ENCODE measurements at regions not wholly inside any gene's neighbourhood (a gene's known extent, or its start where the extent isn't known, plus 50 kb on each side); places are given as distances from the start of the nearest gene placed in this dataset.

DNA sequence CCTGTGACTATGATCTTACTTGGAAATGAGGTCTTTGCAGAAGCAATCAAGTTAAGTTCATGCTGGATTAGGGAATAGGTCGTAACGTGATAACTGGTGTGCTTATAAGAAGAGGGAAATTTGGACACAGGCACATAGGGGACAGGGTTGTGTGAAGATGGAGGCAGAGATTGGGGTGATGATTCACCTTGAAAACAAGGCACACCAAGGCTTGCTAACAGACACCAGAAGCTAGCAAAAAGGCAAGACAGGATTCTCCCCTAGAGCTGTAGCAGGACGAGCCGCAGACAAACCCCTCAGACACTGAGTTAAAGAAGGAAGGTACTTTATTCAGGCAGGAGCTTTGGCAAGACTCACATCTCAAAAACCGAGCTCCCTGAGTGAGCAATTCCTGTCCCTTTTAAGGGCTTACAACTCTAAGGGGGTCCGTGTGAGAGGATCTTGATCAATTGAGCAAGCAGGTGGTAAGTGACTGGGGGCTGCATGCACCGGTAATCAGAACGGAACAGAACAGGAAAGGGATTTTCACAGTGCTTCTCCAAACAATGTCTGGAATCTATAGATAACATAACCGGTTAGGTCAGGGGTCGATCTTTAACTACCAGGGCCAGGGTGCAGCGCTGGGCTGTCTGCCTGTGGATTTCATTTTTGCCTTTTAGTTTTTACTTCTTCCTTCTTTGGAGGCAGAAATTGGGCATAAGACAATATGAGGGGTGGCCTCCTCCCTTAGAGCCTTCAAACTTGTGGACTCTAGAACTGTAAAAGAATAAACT is 57.5 kb upstream of the S1PR3 start:
- H3K27ac ChIP-seq (ENCODE audit: low read depth in 2 of 2, low read length in 1 of 2) = no peak overlapping the region
- H3K4me2 ChIP-seq = no peak overlapping the region
- H3K4me3 ChIP-seq (ENCODE audit: low read depth in 2 of 2, low read length in 1 of 2) = no peak overlapping the region
- no peak for DNase-seq
- no peaks in the 10 kb centered on the region for H3K4me1 ChIP-seq (ENCODE audit: control insufficient read depth in 1 of 2, insufficient read depth in 2 of 2, low read depth in 1 of 2, low read length in 1 of 2)
- H4K20me1 ChIP-seq (ENCODE audit: insufficient read depth) = no peaks in the 10 kb centered on the region
- H3K36me3 ChIP-seq (replicated peaks in 1 of 2; ENCODE audit: control insufficient read depth in 1 of 2, insufficient read depth in 2 of 2, low read length in 1 of 2) = no peaks in the 10 kb centered on the region
- H3K27me3 ChIP-seq (ENCODE audit: insufficient read depth) = no peaks in the 10 kb centered on the region
- TF ChIP-seq MEF2A (IDR thresholded peaks at IDR 0.05; ENCODE audit: borderline replicate concordance, low read depth) (no peak), RXRA (IDR thresholded peaks at IDR 0.05; ENCODE audit: borderline replicate concordance, low read depth) (no peak), JUND (IDR thresholded peaks at IDR 0.05) (no peak)
- 65% methylated on average over 11 of the region's 11 CpGs for WGBS (ENCODE audit: low lambda C conversion rate)
- no peaks in the 10 kb centered on the region for H3F3A ChIP-seq (replicated peaks; ENCODE audit: insufficient read depth)
- no peaks in the 10 kb centered on the region; the same call in 1 of the 2 replicates for H3K9me3 ChIP-seq
- POLR2A ChIA-PET = no interaction called here
- no peak overlapping the region for H2AFZ ChIP-seq (ENCODE audit: low read depth)
- no peak overlapping the region for H3K9ac ChIP-seq
- CTCF ChIA-PET = interaction anchor here (1.3 kb wide), 1 partner anchor 13 kb away, joined by 4 read pairs; no protein-coding TSS in a partner anchor
- H3K9me2 ChIP-seq = no peaks in the 10 kb centered on the region
- H3K79me2 ChIP-seq (ENCODE audit: insufficient read depth) = no peaks in the 10 kb centered on the region

DNA sequence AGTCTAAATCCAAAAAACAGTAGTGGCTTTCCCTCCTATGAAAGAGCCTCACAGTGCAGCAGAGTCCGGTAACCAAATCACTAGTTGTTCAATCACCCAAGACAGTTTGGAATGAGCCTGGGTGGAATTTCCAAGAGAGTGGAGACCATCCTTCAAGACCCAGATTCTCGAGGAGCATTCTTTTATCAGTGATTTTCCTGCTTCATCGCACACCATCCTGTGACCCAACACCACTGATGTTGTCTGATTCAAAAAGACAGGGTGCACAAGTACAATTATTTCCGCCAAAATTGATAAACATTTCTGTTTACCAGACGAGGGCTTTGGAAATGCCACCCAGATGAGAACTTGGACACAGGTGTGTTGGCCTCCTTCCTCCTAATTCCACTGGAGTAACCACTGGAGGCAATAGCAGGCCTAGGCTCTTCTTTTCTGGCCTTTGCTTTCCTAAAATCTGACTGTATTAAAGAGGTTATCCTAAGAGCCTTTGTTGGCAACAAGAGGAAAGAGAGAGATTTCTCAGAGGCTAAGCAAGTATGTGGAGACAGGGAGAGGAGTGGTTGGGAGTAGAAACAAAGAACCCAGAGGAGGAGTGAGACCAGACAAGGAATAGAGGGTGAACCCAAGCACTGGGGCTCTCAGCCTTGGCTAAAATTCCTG is 56.3 kb upstream of the S1PR3 start:
- POLR2A ChIA-PET = no interaction called here

DNA sequence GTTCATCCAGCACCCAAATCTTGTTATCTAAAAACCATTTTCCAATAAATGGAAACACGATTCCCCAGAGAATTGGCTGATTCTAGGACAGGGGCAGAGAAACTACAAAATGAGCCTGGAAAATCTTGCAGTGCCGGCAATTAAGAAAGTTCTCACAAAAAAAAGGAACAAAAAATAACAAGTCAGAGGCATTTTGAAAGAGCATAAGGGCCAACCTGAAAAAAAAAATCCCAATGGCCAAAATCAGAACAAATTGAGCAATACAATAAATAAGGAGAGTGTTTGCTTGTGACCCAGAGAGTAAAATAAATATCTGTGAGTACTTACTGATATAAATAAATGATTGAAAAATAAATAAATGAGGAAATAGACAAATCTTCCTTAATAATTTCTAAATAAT is 55.1 kb upstream of the S1PR3 start:
- Histone ChIP-seq H3K9me2 (no peaks in the 10 kb centered on the region), H3K27me3 (ENCODE audit: insufficient read depth) (no peaks in the 10 kb centered on the region), H3K36me3 (replicated peaks in 1 of 2; ENCODE audit: control insufficient read depth in 1 of 2, insufficient read depth in 2 of 2, low read length in 1 of 2) (no peaks in the 10 kb centered on the region), H3K4me1 (ENCODE audit: control insufficient read depth in 1 of 2, insufficient read depth in 2 of 2, low read depth in 1 of 2, low read length in 1 of 2) (no peaks in the 10 kb centered on the region), H3K9ac (no peak overlapping the region), H3K4me2 (no peak overlapping the region), H4K20me1 (ENCODE audit: insufficient read depth) (no peaks in the 10 kb centered on the region), H3K4me3 (ENCODE audit: low read depth in 2 of 2, low read length in 1 of 2) (no peak overlapping the region), H3K79me2 (ENCODE audit: insufficient read depth) (no peaks in the 10 kb centered on the region), H3F3A (replicated peaks; ENCODE audit: insufficient read depth) (no peaks in the 10 kb centered on the region), H2AFZ (ENCODE audit: low read depth) (no peak overlapping the region), H3K27ac (ENCODE audit: low read depth in 2 of 2, low read length in 1 of 2) (no peak overlapping the region), H3K9me3 (no peaks in the 10 kb centered on the region)
- TF ChIP-seq TCF12 (IDR thresholded peaks at IDR 0.05) (no peak), FOXM1 (IDR thresholded peaks at IDR 0.05; ENCODE audit: low read depth) (no peak), RFX5 (IDR thresholded peaks at IDR 0.05; ENCODE audit: low read length) (no peak), JUND (IDR thresholded peaks at IDR 0.05) (no peak), CHD2 (IDR thresholded peaks at IDR 0.05; ENCODE audit: low read length, partially characterized antibody) (no peak), TEAD4 (IDR thresholded peaks at IDR 0.05; ENCODE audit: borderline replicate concordance, insufficient read depth) (no peak), POLR2AphosphoS5 (IDR thresholded peaks at IDR 0.05; ENCODE audit: low read depth, low read length) (no peak), FOXJ3 (CRISPR knock-in tag; IDR thresholded peaks at IDR 0.05) (no peak)
- TF ChIP-seq, protein P1, sequence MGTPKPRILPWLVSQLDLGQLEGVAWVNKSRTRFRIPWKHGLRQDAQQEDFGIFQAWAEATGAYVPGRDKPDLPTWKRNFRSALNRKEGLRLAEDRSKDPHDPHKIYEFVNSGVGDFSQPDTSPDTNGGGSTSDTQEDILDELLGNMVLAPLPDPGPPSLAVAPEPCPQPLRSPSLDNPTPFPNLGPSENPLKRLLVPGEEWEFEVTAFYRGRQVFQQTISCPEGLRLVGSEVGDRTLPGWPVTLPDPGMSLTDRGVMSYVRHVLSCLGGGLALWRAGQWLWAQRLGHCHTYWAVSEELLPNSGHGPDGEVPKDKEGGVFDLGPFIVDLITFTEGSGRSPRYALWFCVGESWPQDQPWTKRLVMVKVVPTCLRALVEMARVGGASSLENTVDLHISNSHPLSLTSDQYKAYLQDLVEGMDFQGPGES (IDR thresholded peaks at IDR 0.05; ENCODE audit: low read depth, low read length) = no peak
- TF ChIP-seq, protein P2, sequence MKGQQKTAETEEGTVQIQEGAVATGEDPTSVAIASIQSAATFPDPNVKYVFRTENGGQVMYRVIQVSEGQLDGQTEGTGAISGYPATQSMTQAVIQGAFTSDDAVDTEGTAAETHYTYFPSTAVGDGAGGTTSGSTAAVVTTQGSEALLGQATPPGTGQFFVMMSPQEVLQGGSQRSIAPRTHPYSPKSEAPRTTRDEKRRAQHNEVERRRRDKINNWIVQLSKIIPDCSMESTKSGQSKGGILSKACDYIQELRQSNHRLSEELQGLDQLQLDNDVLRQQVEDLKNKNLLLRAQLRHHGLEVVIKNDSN (IDR thresholded peaks at IDR 0.05; ENCODE audit: borderline replicate concordance, low read depth) = no peak
- POLR2A ChIA-PET = no interaction called here
- CTCF ChIA-PET = no interaction called here
- no peak for DNase-seq
- 46% methylated on average over 2 of the region's 2 CpGs for WGBS (ENCODE audit: low lambda C conversion rate)

More for the DNA sequence above, 56.3 kb upstream of the S1PR3 start:
- Histone ChIP-seq H3K27me3 (ENCODE audit: insufficient read depth) (no peaks in the 10 kb centered on the region), H4K20me1 (ENCODE audit: insufficient read depth) (no peaks in the 10 kb centered on the region), H3K36me3 (replicated peaks in 1 of 2; ENCODE audit: control insufficient read depth in 1 of 2, insufficient read depth in 2 of 2, low read length in 1 of 2) (no peaks in the 10 kb centered on the region), H3K9ac (no peak overlapping the region), H3K9me3 (no peaks in the 10 kb centered on the region; the same call in 1 of the 2 replicates), H2AFZ (ENCODE audit: low read depth) (no peak overlapping the region), H3K79me2 (ENCODE audit: insufficient read depth) (no peaks in the 10 kb centered on the region), H3K4me2 (no peak overlapping the region), H3K4me1 (ENCODE audit: control insufficient read depth in 1 of 2, insufficient read depth in 2 of 2, low read depth in 1 of 2, low read length in 1 of 2) (no peaks in the 10 kb centered on the region), H3K27ac (ENCODE audit: low read depth in 2 of 2, low read length in 1 of 2) (no peak overlapping the region), H3K4me3 (ENCODE audit: low read depth in 2 of 2, low read length in 1 of 2) (no peak overlapping the region), H3F3A (replicated peaks; ENCODE audit: insufficient read depth) (no peaks in the 10 kb centered on the region), H3K9me2 (no peaks in the 10 kb centered on the region)
- CTCF ChIA-PET = interaction anchor here (1.3 kb wide), 1 partner anchor 15 kb away, joined by 4 read pairs; no protein-coding TSS in a partner anchor
- WGBS (ENCODE audit: low lambda C conversion rate) = 45% methylated on average over 5 of the region's 5 CpGs
- no peak for DNase-seq
- TF ChIP-seq MXI1 (IDR thresholded peaks at IDR 0.05; ENCODE audit: low read depth, low read length) (no peak), FOXM1 (IDR thresholded peaks at IDR 0.05; ENCODE audit: low read depth) (no peak), YY1 (IDR thresholded peaks at IDR 0.05; ENCODE audit: low read depth) (no peak), SIN3A (IDR thresholded peaks at IDR 0.05; ENCODE audit: borderline replicate concordance, low read depth, low read length) (no peak)
